ENCODE measurements at regions not wholly inside any gene's neighbourhood (a gene's known extent, or its start where the extent isn't known, plus 50 kb on each side); places are given as distances from the start of the nearest gene placed in this dataset.

- no peak for DNase-seq (ENCODE audit: low spot score)
- in situ Hi-C loops (cut with MboI; ENCODE audit: low sequenced_read_pairs, unreplicated experiment) = no loop called here
- no peak for TF ChIP-seq CTCF (IDR thresholded peaks at IDR 0.05; ENCODE audit: borderline replicate concordance, control extremely low read depth, extremely low read depth, insufficient read depth, missing control alignments)
Measured at GRCh38 chr1:244207042-244207934, 156.2 kb downstream of the ZBTB18 start.

GRCh38 chr1:244207935-244208244 is 156.8 kb downstream of the ZBTB18 start:
- no peak for DNase-seq (ENCODE audit: low spot score)
- in situ Hi-C loops (cut with MboI; ENCODE audit: low sequenced_read_pairs, unreplicated experiment) = no loop called here

GRCh38 chr1:244209955-244210354 is 158.9 kb downstream of the ZBTB18 start:
- no peak for DNase-seq (ENCODE audit: low spot score)
- TF ChIP-seq CTCF (IDR thresholded peaks at IDR 0.05; ENCODE audit: borderline replicate concordance, control extremely low read depth, extremely low read depth, insufficient read depth, missing control alignments) = no peak
- in situ Hi-C loops (cut with MboI; ENCODE audit: low sequenced_read_pairs, unreplicated experiment) = no loop called here

More at GRCh38 chr1:244207935-244208244, 156.8 kb downstream of the ZBTB18 start:
- no peak for TF ChIP-seq CTCF (IDR thresholded peaks at IDR 0.05; ENCODE audit: borderline replicate concordance, control extremely low read depth, extremely low read depth, insufficient read depth, missing control alignments)

GRCh38 chr1:244210884-244211558 is 159.9 kb downstream of the ZBTB18 start:
- no peak for TF ChIP-seq CTCF (IDR thresholded peaks at IDR 0.05; ENCODE audit: borderline replicate concordance, control extremely low read depth, extremely low read depth, insufficient read depth, missing control alignments)
- no peak for DNase-seq (ENCODE audit: low spot score)
- in situ Hi-C loops (cut with MboI; ENCODE audit: low sequenced_read_pairs, unreplicated experiment) = no loop called here

GRCh38 chr1:244211559-244211944 is 160.5 kb downstream of the ZBTB18 start:
- TF ChIP-seq CTCF (IDR thresholded peaks at IDR 0.05; ENCODE audit: borderline replicate concordance, control extremely low read depth, extremely low read depth, insufficient read depth, missing control alignments) = no peak
- DNase-seq (ENCODE audit: low spot score) = no peak
- in situ Hi-C loops (cut with MboI; ENCODE audit: low sequenced_read_pairs, unreplicated experiment) = no loop called here

GRCh38 chr1:244212219-244212618 is 161.1 kb downstream of the ZBTB18 start:
- TF ChIP-seq CTCF (IDR thresholded peaks at IDR 0.05; ENCODE audit: borderline replicate concordance, control extremely low read depth, extremely low read depth, insufficient read depth, missing control alignments) = no peak
- no peak for DNase-seq (ENCODE audit: low spot score)
- in situ Hi-C loops (cut with MboI; ENCODE audit: low sequenced_read_pairs, unreplicated experiment) = no loop called here
